ENCODE measurements at regions not wholly inside any gene's neighbourhood (a gene's known extent, or its start where the extent isn't known, plus 50 kb on each side); places are given as distances from the start of the nearest gene placed in this dataset.

DNA sequence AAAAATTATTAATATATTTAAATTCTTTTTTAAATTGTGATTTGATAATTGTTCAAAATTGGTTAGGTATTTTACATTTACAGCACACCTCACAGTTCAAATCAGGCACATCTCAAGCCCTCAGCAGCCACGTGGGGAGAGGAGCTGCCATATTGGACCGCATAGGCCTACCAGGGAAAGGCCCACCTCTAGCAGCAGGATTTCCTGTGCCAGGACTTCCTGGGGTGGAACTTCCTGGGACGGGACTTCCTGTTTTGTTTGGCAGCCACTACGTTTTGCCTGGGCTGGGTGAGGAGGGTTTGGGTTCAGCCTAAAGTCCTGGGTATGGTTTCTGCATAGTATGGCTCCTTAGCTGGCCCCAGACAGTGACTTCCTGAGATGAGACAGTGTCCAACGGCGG lies 298.5 kb upstream of the FOXF1 start:
- TF ChIP-seq EP300 (IDR thresholded peaks at IDR 0.05; ENCODE audit: borderline replicate concordance) (no peak), RAD21 (IDR thresholded peaks at IDR 0.05; ENCODE audit: low read depth) (no peak), TAF1 (IDR thresholded peaks at IDR 0.05; ENCODE audit: low read depth) (no peak), CREB1 (IDR thresholded peaks at IDR 0.05; ENCODE audit: low read depth) (no peak), EGR1 (IDR thresholded peaks at IDR 0.05) (no peak), NFIC (IDR thresholded peaks at IDR 0.05) (no peak), TEAD4 (IDR thresholded peaks at IDR 0.05) (no peak)
- TF ChIP-seq, protein P1, sequence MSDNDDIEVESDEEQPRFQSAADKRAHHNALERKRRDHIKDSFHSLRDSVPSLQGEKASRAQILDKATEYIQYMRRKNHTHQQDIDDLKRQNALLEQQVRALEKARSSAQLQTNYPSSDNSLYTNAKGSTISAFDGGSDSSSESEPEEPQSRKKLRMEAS (IDR thresholded peaks at IDR 0.05): no peak

Data from Ishikawa (cell line).